ENCODE measurements at regions not wholly inside any gene's neighbourhood (a gene's known extent, or its start where the extent isn't known, plus 50 kb on each side); places are given as distances from the start of the nearest gene placed in this dataset.
"Not testable (repeated sequence)": the region's sequence is repeated elsewhere in the genome, so short reads cannot be mapped to it uniquely, and the experiment has no call there.

DNA sequence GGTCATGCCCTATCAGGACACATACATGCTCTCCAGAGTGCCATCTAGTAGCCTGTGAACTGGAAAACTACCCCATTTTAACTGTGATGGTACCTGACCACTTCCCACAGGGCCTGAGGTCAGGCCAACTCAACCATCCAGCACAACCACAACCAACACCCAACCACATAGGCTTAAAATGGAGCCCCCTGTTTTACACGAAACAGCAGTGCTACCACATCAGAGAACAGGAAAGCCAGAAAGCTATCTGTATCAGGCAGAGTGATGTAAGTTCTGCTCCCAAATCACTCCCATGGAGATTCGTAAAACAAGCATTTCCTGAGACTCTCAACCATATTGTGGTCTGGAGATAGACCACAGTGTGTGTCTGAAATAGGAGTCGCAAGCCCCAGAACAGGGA, 1017.3 kb upstream of the EPHA6 start:
- Histone ChIP-seq H3K4me3 (ENCODE audit: low read length) (no peak overlapping the region), H3K9ac (ENCODE audit: low read depth, low read length) (no peak overlapping the region), H3K4me2 (ENCODE audit: low read length) (no peak overlapping the region), H3K36me3 (ENCODE audit: insufficient read depth, low read length) (no peaks in the 10 kb centered on the region), H3K27me3 (ENCODE audit: control insufficient read depth, insufficient read depth, low read length) (no peaks in the 10 kb centered on the region), H3K4me1 (ENCODE audit: control insufficient read depth, insufficient read depth, low read length) (no peaks in the 10 kb centered on the region), H3K9me3 (replicated peaks; ENCODE audit: low read length) (peaks cover 6% of the 10 kb centered on the region)

DNA sequence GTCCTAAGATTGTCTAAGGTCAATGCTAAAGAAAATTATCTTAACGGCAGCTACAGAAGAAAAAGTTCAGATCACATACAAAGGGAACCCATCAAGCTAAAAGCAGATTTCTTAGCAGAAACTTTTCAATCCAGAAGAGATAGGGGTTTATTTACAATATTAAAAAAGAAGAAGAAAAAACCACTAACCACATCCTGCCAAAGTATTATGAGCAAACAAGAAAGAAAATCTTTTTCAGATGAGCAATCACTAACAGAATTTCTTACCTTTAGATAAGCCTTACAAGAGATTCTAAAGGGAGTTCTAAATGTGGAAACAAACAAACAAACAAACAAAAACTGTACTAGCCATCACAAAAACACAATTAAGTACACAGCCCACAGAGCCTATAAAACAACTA, 1015.8 kb upstream of the EPHA6 start:
- Histone ChIP-seq H3K4me1 (ENCODE audit: control insufficient read depth, insufficient read depth, low read length) (no peaks in the 10 kb centered on the region), H3K36me3 (ENCODE audit: insufficient read depth, low read length) (no peaks in the 10 kb centered on the region), H3K27me3 (ENCODE audit: control insufficient read depth, insufficient read depth, low read length) (no peaks in the 10 kb centered on the region), H3K9me3 (replicated peaks; ENCODE audit: low read length) (peaks cover 6% of the 10 kb centered on the region), H3K4me2 (ENCODE audit: low read length) (no peak overlapping the region), H3K9ac (ENCODE audit: low read depth, low read length) (no peak overlapping the region), H3K4me3 (ENCODE audit: low read length) (no peak overlapping the region)

DNA sequence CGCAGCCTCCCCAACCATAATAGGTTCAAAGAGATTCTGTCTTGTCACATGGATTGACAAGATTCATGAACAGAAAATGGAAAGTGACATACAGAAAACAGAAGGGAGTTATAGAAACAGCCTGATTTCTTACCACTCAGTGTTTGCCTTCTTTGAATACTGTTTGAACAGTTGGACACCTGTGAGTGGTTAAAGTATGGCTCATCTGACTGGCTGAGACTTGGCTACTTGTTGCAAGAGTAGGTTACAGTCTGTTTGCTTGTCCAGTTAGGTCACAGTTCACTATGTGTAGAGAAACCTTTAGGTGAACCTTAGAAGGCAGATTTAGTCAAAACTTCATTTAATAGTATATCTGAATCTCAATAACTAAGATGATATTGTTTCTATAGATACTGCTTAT, 1003.9 kb upstream of the EPHA6 start:
- no peaks in the 10 kb centered on the region for H3K4me1 ChIP-seq (ENCODE audit: control insufficient read depth, insufficient read depth, low read length)
- H3K36me3 ChIP-seq (ENCODE audit: insufficient read depth, low read length), result no peaks in the 10 kb centered on the region
- no peak overlapping the region for H3K4me2 ChIP-seq (ENCODE audit: low read length)
- no peaks in the 10 kb centered on the region for H3K27me3 ChIP-seq (ENCODE audit: control insufficient read depth, insufficient read depth, low read length)
- no peak overlapping the region for H3K4me3 ChIP-seq (ENCODE audit: low read length)
- no peak overlapping the region for H3K9ac ChIP-seq (ENCODE audit: low read depth, low read length)
- H3K9me3 ChIP-seq (replicated peaks; ENCODE audit: low read length), result no peaks in the 10 kb centered on the region

DNA sequence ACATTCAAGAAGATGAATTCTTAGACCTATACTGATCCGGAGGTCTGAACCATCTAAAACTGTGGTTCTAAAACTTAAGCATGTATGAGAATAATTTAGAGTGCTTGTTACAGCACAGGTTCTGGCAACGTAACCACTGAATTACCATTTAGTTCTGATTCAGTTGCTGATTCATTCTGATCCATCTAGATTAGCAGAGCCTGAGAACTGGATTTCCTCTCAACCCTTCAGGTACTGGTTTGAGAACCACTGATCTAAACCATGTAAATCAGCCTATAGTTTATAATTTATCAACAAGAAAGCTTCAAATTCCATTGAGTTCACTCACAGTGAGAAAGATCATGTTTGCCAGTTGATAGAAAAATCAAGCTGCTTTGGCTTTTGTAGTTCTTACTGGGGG, 1001.1 kb upstream of the EPHA6 start:
- H3K4me1 ChIP-seq (ENCODE audit: control insufficient read depth, insufficient read depth, low read length), result no peaks in the 10 kb centered on the region
- H3K9me3 ChIP-seq (replicated peaks; ENCODE audit: low read length), result no peaks in the 10 kb centered on the region
- no peaks in the 10 kb centered on the region for H3K36me3 ChIP-seq (ENCODE audit: insufficient read depth, low read length)
- H3K4me2 ChIP-seq (ENCODE audit: low read length), result no peak overlapping the region
- H3K4me3 ChIP-seq (ENCODE audit: low read length), result no peak overlapping the region
- H3K27me3 ChIP-seq (ENCODE audit: control insufficient read depth, insufficient read depth, low read length), result no peaks in the 10 kb centered on the region
- H3K9ac ChIP-seq (ENCODE audit: low read depth, low read length), result no peak overlapping the region

DNA sequence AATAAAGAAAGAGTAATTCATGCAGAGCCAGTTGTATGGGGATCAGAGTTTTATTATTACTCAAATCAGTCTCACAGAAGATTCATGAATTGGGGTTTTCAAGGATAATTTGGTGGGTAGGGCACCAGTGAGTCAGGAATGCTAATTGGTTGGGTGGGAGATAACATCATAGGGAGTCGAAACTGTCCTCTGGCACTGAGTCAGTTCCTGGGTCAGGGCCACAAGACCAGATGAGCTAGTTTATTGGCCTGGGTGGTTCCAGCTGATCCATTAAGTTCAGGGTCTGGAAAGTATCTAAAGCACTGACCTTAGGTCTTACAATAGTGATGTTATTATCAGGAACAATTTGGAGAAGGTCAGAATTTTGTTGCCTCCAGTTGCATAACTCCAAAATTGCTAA, 998.6 kb upstream of the EPHA6 start:
- no peaks in the 10 kb centered on the region for H3K36me3 ChIP-seq (ENCODE audit: insufficient read depth, low read length)
- H3K9me3 ChIP-seq (replicated peaks; ENCODE audit: low read length), result no peaks in the 10 kb centered on the region

DNA sequence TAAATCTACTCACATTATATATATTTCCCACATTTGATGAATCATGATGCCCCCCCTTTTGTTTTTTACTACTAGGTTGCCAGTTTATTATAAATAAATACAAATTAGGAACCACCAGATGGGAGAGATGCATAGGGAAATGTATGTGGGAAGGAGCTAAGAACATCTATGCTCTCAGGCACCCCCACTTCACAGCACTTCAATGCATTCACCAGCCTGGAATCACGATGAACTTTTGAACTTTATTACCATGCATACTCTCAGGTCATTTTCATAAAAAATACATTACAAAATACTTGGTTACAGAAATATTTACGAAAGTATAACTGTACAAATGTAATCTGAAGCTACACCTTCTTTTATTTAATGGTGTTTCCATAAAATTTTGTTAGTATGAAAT, 988.0 kb upstream of the EPHA6 start:
- Histone ChIP-seq H3K36me3 (ENCODE audit: insufficient read depth, low read length) (no peaks in the 10 kb centered on the region), H3K4me2 (ENCODE audit: low read length) (no peak overlapping the region), H3K4me3 (ENCODE audit: low read length) (no peak overlapping the region), H3K9ac (ENCODE audit: low read depth, low read length) (no peak overlapping the region), H3K4me1 (ENCODE audit: control insufficient read depth, insufficient read depth, low read length) (no peaks in the 10 kb centered on the region), H3K9me3 (replicated peaks; ENCODE audit: low read length) (no peaks in the 10 kb centered on the region), H3K27me3 (ENCODE audit: control insufficient read depth, insufficient read depth, low read length) (no peaks in the 10 kb centered on the region)

More for the DNA sequence above, 998.6 kb upstream of the EPHA6 start:
- Histone ChIP-seq H3K27me3 (ENCODE audit: control insufficient read depth, insufficient read depth, low read length) (no peaks in the 10 kb centered on the region), H3K4me1 (ENCODE audit: control insufficient read depth, insufficient read depth, low read length) (no peaks in the 10 kb centered on the region), H3K9ac (ENCODE audit: low read depth, low read length) (no peak overlapping the region), H3K4me3 (ENCODE audit: low read length) (no peak overlapping the region), H3K4me2 (ENCODE audit: low read length) (no peak overlapping the region)

DNA sequence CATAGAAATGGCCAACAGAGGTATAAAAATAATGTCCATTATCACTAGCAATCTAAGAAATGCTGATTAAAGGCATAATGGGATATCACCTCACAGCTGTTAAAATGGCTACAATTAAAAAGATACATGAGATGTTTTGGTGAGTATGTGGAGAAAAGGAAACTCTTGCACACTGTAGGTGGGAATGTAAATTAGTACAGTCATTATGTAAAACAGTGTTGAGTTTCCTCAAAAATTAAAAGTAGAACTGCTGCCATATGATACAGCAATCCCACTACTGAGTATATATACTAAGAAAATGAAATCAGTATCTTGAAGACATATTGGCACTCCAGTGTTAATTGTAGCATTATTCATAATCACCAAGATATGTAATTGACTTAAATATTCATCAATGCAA, 982.2 kb upstream of the EPHA6 start:
- Histone ChIP-seq H3K4me1 (ENCODE audit: control insufficient read depth, insufficient read depth, low read length) (no peaks in the 10 kb centered on the region), H3K4me3 (ENCODE audit: low read length) (no peak overlapping the region), H3K36me3 (ENCODE audit: insufficient read depth, low read length) (no peaks in the 10 kb centered on the region), H3K27me3 (ENCODE audit: control insufficient read depth, insufficient read depth, low read length) (no peaks in the 10 kb centered on the region), H3K9ac (ENCODE audit: low read depth, low read length) (no peak overlapping the region), H3K4me2 (ENCODE audit: low read length) (no peak overlapping the region), H3K9me3 (replicated peaks; ENCODE audit: low read length) (peaks cover 3% of the 10 kb centered on the region)

DNA sequence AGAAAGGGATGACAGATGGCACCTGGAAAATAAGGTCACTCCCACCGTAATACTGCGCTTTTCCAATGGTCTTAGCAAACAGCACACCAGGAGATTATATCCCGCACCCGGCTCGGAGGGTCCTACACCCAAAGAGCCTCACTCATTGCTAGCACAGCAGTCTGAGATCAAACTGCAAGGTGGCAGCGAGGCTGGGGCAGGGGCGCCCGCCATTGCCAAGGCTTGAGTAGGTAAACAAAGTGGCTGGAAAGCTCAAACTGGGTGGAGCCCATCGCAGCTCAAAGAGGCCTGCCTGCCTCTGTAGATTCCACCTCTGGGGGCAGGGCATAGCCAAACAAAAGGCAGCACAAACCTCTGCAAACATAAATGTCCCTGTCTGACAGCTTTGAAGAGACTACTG, 953.8 kb upstream of the EPHA6 start:
- not testable (repeated sequence) for H3K9ac ChIP-seq (ENCODE audit: low read depth, low read length); H3K4me2 ChIP-seq (ENCODE audit: low read length); H3K36me3 ChIP-seq (ENCODE audit: insufficient read depth, low read length); H3K4me1 ChIP-seq (ENCODE audit: control insufficient read depth, insufficient read depth, low read length); H3K4me3 ChIP-seq (ENCODE audit: low read length); H3K27me3 ChIP-seq (ENCODE audit: control insufficient read depth, insufficient read depth, low read length); H3K9me3 ChIP-seq (replicated peaks; ENCODE audit: low read length)

DNA sequence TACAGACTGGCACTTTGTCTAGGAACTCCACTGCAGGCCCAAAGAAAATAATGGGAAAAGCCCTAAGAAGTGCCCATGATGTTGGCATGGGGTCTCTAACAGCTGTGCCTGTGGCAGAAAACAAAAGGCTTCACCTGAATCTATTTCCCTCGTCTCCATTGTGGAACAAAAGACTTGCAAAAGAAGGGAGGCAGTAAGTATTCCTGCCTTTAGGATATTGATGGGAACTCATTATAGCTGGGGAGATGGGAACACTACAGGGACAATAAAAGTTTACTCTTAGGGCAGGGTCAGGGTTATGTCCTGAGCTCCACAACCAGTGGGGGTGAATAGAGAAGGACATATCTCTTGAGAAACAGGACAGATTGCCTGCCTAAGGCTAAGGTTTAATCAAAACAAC, 930.6 kb upstream of the EPHA6 start:
- peaks cover 5% of the 10 kb centered on the region for H3K9me3 ChIP-seq (replicated peaks; ENCODE audit: low read length)
- no peaks in the 10 kb centered on the region for H3K4me1 ChIP-seq (ENCODE audit: control insufficient read depth, insufficient read depth, low read length)
- H3K9ac ChIP-seq (ENCODE audit: low read depth, low read length), result no peak overlapping the region
- H3K27me3 ChIP-seq (ENCODE audit: control insufficient read depth, insufficient read depth, low read length), result no peaks in the 10 kb centered on the region
- no peak overlapping the region for H3K4me3 ChIP-seq (ENCODE audit: low read length)
- no peak overlapping the region for H3K4me2 ChIP-seq (ENCODE audit: low read length)
- no peaks in the 10 kb centered on the region for H3K36me3 ChIP-seq (ENCODE audit: insufficient read depth, low read length)

DNA sequence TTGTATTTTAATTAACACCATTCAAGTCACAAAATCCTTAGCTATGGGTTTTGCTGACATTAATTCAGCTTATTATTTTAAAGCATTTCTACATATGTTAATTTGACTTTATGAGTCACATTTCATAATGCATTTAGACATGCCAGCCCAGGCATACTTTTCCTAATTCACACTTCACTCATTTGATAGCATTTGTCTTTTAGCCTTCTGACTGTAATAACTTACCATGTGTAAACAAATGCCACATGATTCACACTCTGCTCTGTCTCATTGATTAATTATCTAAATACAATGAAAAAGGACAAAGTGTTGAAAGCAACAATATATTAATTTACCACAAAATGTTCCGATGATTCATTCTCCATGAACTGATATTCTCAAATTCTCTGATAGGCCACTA, 927.8 kb upstream of the EPHA6 start:
- H3K36me3 ChIP-seq (ENCODE audit: insufficient read depth, low read length), result no peaks in the 10 kb centered on the region
- no peaks in the 10 kb centered on the region for H3K27me3 ChIP-seq (ENCODE audit: control insufficient read depth, insufficient read depth, low read length)
- H3K9me3 ChIP-seq (replicated peaks; ENCODE audit: low read length), result peaks cover 5% of the 10 kb centered on the region
- H3K4me2 ChIP-seq (ENCODE audit: low read length), result no peak overlapping the region
- no peak overlapping the region for H3K4me3 ChIP-seq (ENCODE audit: low read length)
- H3K9ac ChIP-seq (ENCODE audit: low read depth, low read length), result no peak overlapping the region
- H3K4me1 ChIP-seq (ENCODE audit: control insufficient read depth, insufficient read depth, low read length), result no peaks in the 10 kb centered on the region

DNA sequence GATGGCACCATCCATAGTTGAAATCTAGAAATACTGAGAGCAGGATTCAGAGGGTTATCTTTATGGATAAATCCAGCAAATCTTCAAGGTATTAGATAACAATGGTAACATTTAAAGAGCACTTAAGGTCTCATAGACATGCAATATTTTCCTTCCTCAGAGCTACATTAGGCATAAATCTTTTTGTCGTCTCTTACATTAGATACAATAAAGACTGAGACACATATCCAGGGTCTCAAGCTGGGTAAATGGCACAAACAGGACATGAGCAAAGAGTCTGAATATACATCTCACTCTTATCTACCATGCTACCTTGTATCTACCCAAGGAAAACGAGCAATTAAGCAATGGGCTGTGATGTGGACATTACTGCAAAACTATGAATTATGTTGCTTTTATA, 927.3 kb upstream of the EPHA6 start:
- no peak overlapping the region for H3K9ac ChIP-seq (ENCODE audit: low read depth, low read length)
- H3K9me3 ChIP-seq (replicated peaks; ENCODE audit: low read length), result peaks cover 5% of the 10 kb centered on the region
- H3K4me3 ChIP-seq (ENCODE audit: low read length), result no peak overlapping the region
- no peak overlapping the region for H3K4me2 ChIP-seq (ENCODE audit: low read length)
- no peaks in the 10 kb centered on the region for H3K36me3 ChIP-seq (ENCODE audit: insufficient read depth, low read length)
- no peaks in the 10 kb centered on the region for H3K27me3 ChIP-seq (ENCODE audit: control insufficient read depth, insufficient read depth, low read length)
- H3K4me1 ChIP-seq (ENCODE audit: control insufficient read depth, insufficient read depth, low read length), result no peaks in the 10 kb centered on the region

DNA sequence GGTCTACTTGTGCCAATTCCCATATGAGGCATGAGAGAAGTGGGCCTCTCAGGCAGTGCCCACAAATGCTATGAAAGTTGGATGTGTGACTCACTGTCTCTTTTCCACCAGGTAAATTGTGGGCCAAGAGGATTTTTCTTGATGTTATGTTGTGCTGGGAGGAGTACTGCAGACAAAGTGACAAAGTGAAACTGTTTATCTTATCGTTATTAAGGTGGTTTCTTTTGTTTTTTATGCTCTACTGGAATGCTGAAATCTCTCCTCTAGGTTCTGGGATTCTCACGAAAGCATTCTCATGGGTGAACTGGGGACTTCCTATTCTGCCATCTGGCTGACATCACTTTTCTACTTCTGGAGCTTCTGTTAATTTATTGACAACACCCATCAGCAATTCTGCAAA, 919.6 kb upstream of the EPHA6 start:
- Histone ChIP-seq H3K9ac (ENCODE audit: low read depth, low read length) (no peak overlapping the region), H3K4me1 (ENCODE audit: control insufficient read depth, insufficient read depth, low read length) (no peaks in the 10 kb centered on the region), H3K36me3 (ENCODE audit: insufficient read depth, low read length) (no peaks in the 10 kb centered on the region), H3K9me3 (replicated peaks; ENCODE audit: low read length) (peaks cover 3% of the 10 kb centered on the region), H3K4me3 (ENCODE audit: low read length) (no peak overlapping the region), H3K27me3 (ENCODE audit: control insufficient read depth, insufficient read depth, low read length) (no peaks in the 10 kb centered on the region), H3K4me2 (ENCODE audit: low read length) (no peak overlapping the region)

DNA sequence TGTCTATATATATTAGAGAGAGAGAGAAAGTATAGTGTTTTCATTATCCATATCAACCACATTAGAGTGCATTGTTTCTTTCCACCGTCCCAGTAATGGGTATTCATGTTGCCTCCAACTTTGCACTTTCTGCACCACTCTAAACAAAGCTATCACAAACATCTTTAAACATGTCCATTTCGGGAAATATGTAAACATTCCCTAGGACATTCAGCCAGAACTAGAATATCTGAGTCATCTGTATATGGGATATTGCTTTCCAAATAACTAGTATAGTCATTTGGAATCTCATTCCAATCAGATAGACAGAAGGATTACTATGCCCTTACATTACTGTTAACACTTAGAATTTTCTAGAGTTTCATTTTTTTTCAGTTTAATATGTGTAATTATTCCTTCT, 914.9 kb upstream of the EPHA6 start:
- Histone ChIP-seq H3K9me3 (replicated peaks; ENCODE audit: low read length) (peaks cover 3% of the 10 kb centered on the region), H3K9ac (ENCODE audit: low read depth, low read length) (no peak overlapping the region), H3K4me2 (ENCODE audit: low read length) (no peak overlapping the region), H3K27me3 (ENCODE audit: control insufficient read depth, insufficient read depth, low read length) (no peaks in the 10 kb centered on the region), H3K4me1 (ENCODE audit: control insufficient read depth, insufficient read depth, low read length) (no peaks in the 10 kb centered on the region), H3K4me3 (ENCODE audit: low read length) (no peak overlapping the region), H3K36me3 (ENCODE audit: insufficient read depth, low read length) (no peaks in the 10 kb centered on the region)

All from skeletal muscle satellite cell (primary cell).